Loucy (cell line): ENCODE measurements at regions not wholly inside any gene's neighbourhood (a gene's known extent, or its start where the extent isn't known, plus 50 kb on each side); places are given as distances from the start of the nearest gene placed in this dataset.
A peak's percentile ranks its signal among the peaks of the same experiment; 100 is the strongest.

Experiments used
- H2AFZ ChIP-seq: fragments of 200-600 bp; sonication (generic); 2 replicates; pipeline ENCODE4 v1.6.0; 2016; ENCODE audit warnings: antibody characterized with exemption, mild to moderate bottlenecking, low read length, moderate library complexity
- H3F3A ChIP-seq: fragments of 200-600 bp; 2 replicates; pipeline ENCODE4 v1.6.0; 2016; ENCODE audit warnings: antibody characterized with exemption, low read depth, mild to moderate bottlenecking
- H3K27me3 ChIP-seq: fragments of 200-600 bp; sonication (generic); 2 replicates; pipeline ENCODE4 v1.6.1; 2014; ENCODE audit warnings: low read length, mild to moderate bottlenecking; ENCODE audit not compliant: insufficient read depth, poor library complexity, severe bottlenecking
- H3K36me3 ChIP-seq: fragments of 200-600 bp; sonication (generic); 2 replicates; pipeline ENCODE4 v1.6.1; 2016; ENCODE audit warnings: low read length; ENCODE audit not compliant: insufficient read depth
- H3K4me1 ChIP-seq: fragments of 200-600 bp; sonication (generic); 2 replicates; pipeline ENCODE4 v1.5.1; 2014; ENCODE audit warnings: low read length, mild to moderate bottlenecking; ENCODE audit not compliant: insufficient read depth, poor library complexity, severe bottlenecking
- H3K4me2 ChIP-seq: fragments of 200-600 bp; sonication (generic); 2 replicates; pipeline ENCODE4 v1.6.0; 2014; ENCODE audit warnings: antibody characterized with exemption, low read length, low read depth, mild to moderate bottlenecking; ENCODE audit not compliant: poor library complexity, severe bottlenecking
- H3K4me3 ChIP-seq: fragments of 200-600 bp; sonication (generic); 2 replicates; pipeline ENCODE4 v1.5.1; 2014; ENCODE audit warnings: low read length, mild to moderate bottlenecking, mixed read lengths; ENCODE audit not compliant: poor library complexity, severe bottlenecking
- H3K79me2 ChIP-seq: fragments of 200-600 bp; sonication (generic); 2 replicates; pipeline ENCODE4 v1.6.1; 2014; ENCODE audit warnings: low read length; ENCODE audit not compliant: insufficient read depth
- H3K9ac ChIP-seq: fragments of 200-600 bp; sonication (generic); 2 replicates; pipeline ENCODE4 v1.6.0; 2014; ENCODE audit warnings: mild to moderate bottlenecking, low read depth, low read length, moderate library complexity; ENCODE audit not compliant: poor library complexity, severe bottlenecking
- H3K9me2 ChIP-seq: fragments of 200-600 bp; sonication (generic); replicated peaks from 2 replicates; pipeline ENCODE4 v1.6.1; 2016; ENCODE audit warnings: low read depth, low read length, mixed read lengths
- H3K9me3 ChIP-seq: fragments of 200-600 bp; sonication (generic); 2 replicates; pipeline ENCODE4 v1.6.1; 2014; ENCODE audit warnings: mild to moderate bottlenecking, antibody characterized with exemption, low read length, low read depth; ENCODE audit not compliant: insufficient read depth
- H4K20me1 ChIP-seq: fragments of 200-600 bp; sonication (generic); 2 replicates; pipeline ENCODE4 v1.6.0; 2014; ENCODE audit warnings: antibody characterized with exemption, low read length, mild to moderate bottlenecking; ENCODE audit not compliant: insufficient read depth, poor library complexity, severe bottlenecking
- CTCF ChIP-seq: fragments of 200-600 bp; sonication (generic); conservative IDR thresholded peaks from 2 replicates; pipeline ENCODE4 v1.5.1; 2014; ENCODE audit warnings: mild to moderate bottlenecking, antibody characterized with exemption, low read length
- EZH2phosphoT487 ChIP-seq: fragments of 200-600 bp; IDR thresholded peaks from 2 replicates; pipeline ENCODE4 v1.6.1; 2018; ENCODE audit warnings: antibody characterized with exemption, mild to moderate bottlenecking, moderate library complexity, borderline replicate concordance

GRCh38 chr10:8327140-8327423 is 272.6 kb downstream of the GATA3 start:
- H3K9me2 ChIP-seq, result no peaks in the 10 kb centered on the region
- H3F3A ChIP-seq, result peaks cover 12% of the 10 kb centered on the region
- no peaks in the 10 kb centered on the region for H3K9me3 ChIP-seq
- no peak overlapping the region for H3K4me3 ChIP-seq
- peaks cover 9% of the 10 kb centered on the region for H3K79me2 ChIP-seq
- H2AFZ ChIP-seq, result no peak overlapping the region
- no peak for TF ChIP-seq EZH2phosphoT487
- no peak for TF ChIP-seq CTCF
- H3K36me3 ChIP-seq, result no peaks in the 10 kb centered on the region
- peak overlapping the region; percentile 47 for H3K9ac ChIP-seq
- peak overlapping the region; percentile 59 for H3K4me2 ChIP-seq
- H4K20me1 ChIP-seq, result no peaks in the 10 kb centered on the region
- peaks cover 93% of the 10 kb centered on the region for H3K4me1 ChIP-seq
- H3K27me3 ChIP-seq, result no peaks in the 10 kb centered on the region

GRCh38 chr10:8331387-8331786 is 276.9 kb downstream of the GATA3 start:
- H3K27me3 ChIP-seq, result no peaks in the 10 kb centered on the region
- H3K9ac ChIP-seq, result peak overlapping the region; percentile 90
- H3K79me2 ChIP-seq, result peaks cover 9% of the 10 kb centered on the region
- TF ChIP-seq CTCF (no peak), EZH2phosphoT487 (no peak)
- peaks cover 79% of the 10 kb centered on the region for H3K4me1 ChIP-seq
- H3F3A ChIP-seq, result peaks cover 22% of the 10 kb centered on the region
- H3K9me3 ChIP-seq, result no peaks in the 10 kb centered on the region
- no peaks in the 10 kb centered on the region for H3K36me3 ChIP-seq
- H3K9me2 ChIP-seq, result no peaks in the 10 kb centered on the region
- peak overlapping the region; percentile 75 for H3K4me3 ChIP-seq
- no peaks in the 10 kb centered on the region for H4K20me1 ChIP-seq
- no peak overlapping the region for H2AFZ ChIP-seq
- H3K4me2 ChIP-seq, result peak overlapping the region; percentile 78

DNA sequence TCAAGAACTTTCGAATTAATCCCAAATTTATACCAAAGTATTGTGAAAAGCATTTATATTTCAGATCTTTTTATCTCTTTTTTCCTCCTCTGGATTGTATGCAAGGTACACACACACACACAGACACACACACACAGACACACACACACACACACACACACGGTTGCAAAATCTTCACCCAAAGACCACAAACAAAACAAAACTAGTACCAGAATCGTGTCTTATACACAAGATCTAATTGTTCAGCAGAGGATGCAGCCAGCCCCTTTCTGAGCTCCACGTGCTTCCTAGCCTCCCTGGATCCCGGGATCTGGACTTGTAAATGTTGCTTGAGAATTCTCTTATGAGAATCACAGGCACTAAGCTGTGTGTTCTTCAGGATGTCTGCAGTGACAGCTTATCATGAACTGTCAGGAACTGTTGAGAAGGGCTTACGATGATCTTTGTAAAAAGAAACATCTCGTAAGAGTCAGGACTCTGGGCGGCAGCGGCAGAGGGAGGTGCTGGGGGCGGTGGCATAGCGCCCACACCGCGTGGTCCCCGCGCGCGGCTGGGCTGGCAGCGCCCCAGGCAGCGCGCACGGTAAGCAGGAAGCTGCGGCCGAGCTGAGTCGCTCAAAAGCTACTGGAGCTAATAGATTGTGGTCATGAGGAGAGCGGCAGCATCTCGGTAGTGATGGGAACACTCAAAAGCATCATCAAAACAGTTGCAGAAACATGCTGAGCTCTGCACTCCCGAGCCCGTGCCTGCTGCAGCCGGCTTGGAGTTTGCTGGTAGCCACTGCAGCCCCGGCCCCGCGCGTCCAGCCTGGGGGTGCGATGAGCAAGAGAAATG is 277.6 kb downstream of the GATA3 start:
- H3K36me3 ChIP-seq, result no peaks in the 10 kb centered on the region
- TF ChIP-seq CTCF (no peak), EZH2phosphoT487 (no peak)
- H3K4me2 ChIP-seq, result peak overlapping the region; percentile 78
- H3F3A ChIP-seq, result peaks cover 22% of the 10 kb centered on the region
- H2AFZ ChIP-seq, result 0 out of 2 replicates have a peak overlapping the region, but pooled peaks have one; percentile 15
- H3K4me1 ChIP-seq, result peaks cover 73% of the 10 kb centered on the region
- H3K9ac ChIP-seq, result peak overlapping the region; percentile 93
- H3K79me2 ChIP-seq, result peaks cover 9% of the 10 kb centered on the region
- H3K9me2 ChIP-seq, result no peaks in the 10 kb centered on the region
- no peaks in the 10 kb centered on the region for H3K27me3 ChIP-seq
- no peaks in the 10 kb centered on the region for H3K9me3 ChIP-seq
- peak overlapping the region; percentile 75 for H3K4me3 ChIP-seq
- H4K20me1 ChIP-seq, result no peaks in the 10 kb centered on the region
